Gastroesophageal sphincter (tissue), 3 donors: ENCODE measurements at regions not wholly inside any gene's neighbourhood (a gene's known extent, or its start where the extent isn't known, plus 50 kb on each side); places are given as distances from the start of the nearest gene placed in this dataset.

ENCODE experiments used
- EP300 ChIP-seq: sonication (generic); formaldehyde crosslinking; IDR thresholded peaks from one replicate; pipeline ENCODE4 v1.6.1; 2017; ENCODE audit warnings: antibody characterized with exemption, mild to moderate bottlenecking
- POLR2A ChIP-seq, 2 donors: fragments of 450-650 bp; IDR thresholded peaks; one replicate each; pipeline ENCODE4 v1.6.1; 2017; ENCODE audit warnings: antibody characterized with exemption in 2 of 2, mild to moderate bottlenecking in 2 of 2, moderate library complexity in 1 of 2
- POLR2AphosphoS5 ChIP-seq: sonication (generic); formaldehyde crosslinking; IDR thresholded peaks from one replicate; pipeline ENCODE4 v1.6.1; 2017; ENCODE audit warnings: antibody characterized with exemption
- TF ChIP-seq, protein P1 (sequence below), 4 experiments: fragments of 200-600 bp in 2 of 4; fragments of 450-650 bp in 2 of 4; sonication (generic) in 1 of 4; IDR thresholded peaks; one replicate each; pipeline ENCODE4 v1.5.1; 2017 to 2019; ENCODE audit warnings: antibody characterized with exemption in 4 of 4, mild to moderate bottlenecking in 2 of 4, moderate library complexity in 2 of 4

DNA sequence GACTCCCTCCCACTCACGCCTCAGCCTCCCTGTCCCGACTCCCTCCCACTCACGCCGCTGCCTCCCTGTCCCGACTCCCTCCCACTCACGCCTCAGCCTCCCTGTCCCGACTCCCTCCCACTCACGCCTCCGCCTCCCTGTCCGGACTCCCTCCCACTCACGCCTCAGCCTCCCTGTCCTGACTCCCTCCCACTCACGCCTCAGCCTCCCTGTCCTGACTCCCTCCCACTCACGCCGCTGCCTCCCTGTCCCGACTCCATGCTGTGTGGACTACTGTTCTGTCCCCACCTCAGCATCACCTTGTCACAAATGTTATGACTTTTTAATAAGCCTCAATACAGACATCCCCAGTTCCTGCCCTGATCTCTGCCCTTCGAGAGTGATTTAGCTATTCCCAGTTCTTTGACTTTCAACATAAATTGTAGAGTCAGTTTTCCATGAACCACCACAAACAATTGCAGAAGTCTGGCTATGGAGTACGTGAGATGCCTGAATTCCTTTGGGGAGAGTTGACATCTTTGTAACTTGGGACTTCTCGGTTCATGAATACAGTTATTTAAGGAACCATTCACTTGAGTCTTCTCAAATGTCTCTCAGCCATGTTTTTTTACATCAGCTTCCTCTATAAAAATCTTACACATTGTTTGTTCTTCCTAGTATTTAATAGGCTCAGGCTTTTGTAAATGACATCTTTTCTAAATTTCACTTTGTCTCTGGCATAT, 71.9 kb downstream of the FOXL3 start:
- TF ChIP-seq, protein P1, sequence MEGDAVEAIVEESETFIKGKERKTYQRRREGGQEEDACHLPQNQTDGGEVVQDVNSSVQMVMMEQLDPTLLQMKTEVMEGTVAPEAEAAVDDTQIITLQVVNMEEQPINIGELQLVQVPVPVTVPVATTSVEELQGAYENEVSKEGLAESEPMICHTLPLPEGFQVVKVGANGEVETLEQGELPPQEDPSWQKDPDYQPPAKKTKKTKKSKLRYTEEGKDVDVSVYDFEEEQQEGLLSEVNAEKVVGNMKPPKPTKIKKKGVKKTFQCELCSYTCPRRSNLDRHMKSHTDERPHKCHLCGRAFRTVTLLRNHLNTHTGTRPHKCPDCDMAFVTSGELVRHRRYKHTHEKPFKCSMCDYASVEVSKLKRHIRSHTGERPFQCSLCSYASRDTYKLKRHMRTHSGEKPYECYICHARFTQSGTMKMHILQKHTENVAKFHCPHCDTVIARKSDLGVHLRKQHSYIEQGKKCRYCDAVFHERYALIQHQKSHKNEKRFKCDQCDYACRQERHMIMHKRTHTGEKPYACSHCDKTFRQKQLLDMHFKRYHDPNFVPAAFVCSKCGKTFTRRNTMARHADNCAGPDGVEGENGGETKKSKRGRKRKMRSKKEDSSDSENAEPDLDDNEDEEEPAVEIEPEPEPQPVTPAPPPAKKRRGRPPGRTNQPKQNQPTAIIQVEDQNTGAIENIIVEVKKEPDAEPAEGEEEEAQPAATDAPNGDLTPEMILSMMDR (IDR thresholded peaks at IDR 0.05): no peak
- TF ChIP-seq EP300: no peak
- TF ChIP-seq POLR2AphosphoS5: no peak
- no peak for TF ChIP-seq POLR2A (IDR thresholded peaks at IDR 0.05)
